HCT116 (cell line): ENCODE measurements at regions not wholly inside any gene's neighbourhood (a gene's known extent, or its start where the extent isn't known, plus 50 kb on each side); places are given as distances from the start of the nearest gene placed in this dataset.

Source experiments
- ATF3 ChIP-seq: IDR thresholded peaks from 2 replicates; pipeline ENCODE4 v1.6.1; 2012
- CTCF ChIP-seq, 3 experiments: fragments of 200-600 bp in 1 of 3; sonication (generic) in 1 of 3; IDR thresholded peaks in 2 of 3; conservative IDR thresholded peaks in 1 of 3; 2 replicates each; pipeline ENCODE4 v1.5.1; 2012 to 2017; ENCODE audit warnings: low read depth in 2 of 3, low read length in 2 of 3, antibody characterized with exemption in 1 of 3, borderline replicate concordance in 1 of 3, control low read depth in 1 of 3, mild to moderate bottlenecking in 1 of 3, mixed read lengths in 1 of 3, mixed run types in 1 of 3, moderate library complexity in 1 of 3; ENCODE audit not compliant: insufficient read depth in 1 of 3
- EZH2 ChIP-seq: fragments of 200-600 bp; sonication (generic); IDR thresholded peaks from 2 replicates; pipeline ENCODE4 v1.6.1; 2017; ENCODE audit warnings: antibody characterized with exemption, mixed run types
- EZH2phosphoT487 ChIP-seq: fragments of 200-600 bp; IDR thresholded peaks from 2 replicates; pipeline ENCODE4 v1.6.1; 2018; ENCODE audit warnings: antibody characterized with exemption, borderline replicate concordance
- JUND ChIP-seq: IDR thresholded peaks from 2 replicates; pipeline ENCODE4 v1.6.1; 2012
- POLR2AphosphoS5 ChIP-seq: IDR thresholded peaks from 2 replicates; pipeline ENCODE4 v1.6.1; 2011; ENCODE audit warnings: mild to moderate bottlenecking, low read depth, low read length, moderate library complexity

- no peak for TF ChIP-seq CTCF (IDR thresholded peaks at IDR 0.05 in 2 of 3, conservative IDR thresholded peaks at IDR 0.05 in 1 of 3; ENCODE audit: borderline replicate concordance in 1 of 3, insufficient read depth in 1 of 3, low read depth in 2 of 3, low read length in 2 of 3)
- no peak for TF ChIP-seq JUND
- no peak for TF ChIP-seq EZH2phosphoT487
- no peak for TF ChIP-seq ATF3
- TF ChIP-seq POLR2AphosphoS5: no peak
- TF ChIP-seq EZH2: no peak
Measured at GRCh38 chr5:27158171-27158570, 119.8 kb upstream of the CDH9 start.
